ENCODE measurements at regions not wholly inside any gene's neighbourhood (a gene's known extent, or its start where the extent isn't known, plus 50 kb on each side); places are given as distances from the start of the nearest gene placed in this dataset.

DNA sequence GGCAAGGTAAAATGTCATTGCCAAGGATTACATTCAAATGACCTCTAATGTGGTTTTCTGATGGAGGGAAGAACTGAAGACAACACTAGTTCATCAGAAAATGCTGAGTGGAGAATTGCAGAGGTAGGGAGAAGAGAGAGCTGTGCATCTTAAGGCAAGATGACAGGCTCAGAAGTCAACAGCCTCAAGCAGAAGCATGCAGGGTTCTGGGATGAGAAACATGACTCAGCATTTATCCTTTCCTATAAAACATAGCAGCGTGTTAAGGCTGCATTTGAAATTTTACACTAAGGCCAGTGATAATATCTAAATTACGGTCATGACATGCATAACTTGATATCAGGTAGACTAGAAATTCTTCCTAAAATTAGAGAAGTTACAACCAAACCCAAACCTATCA is 53.7 kb upstream of the DYRK2 start (continued):
- TF ChIP-seq ZBTB12 (CRISPR knock-in tag; IDR thresholded peaks at IDR 0.05) (no peak), BRF1 (IDR thresholded peaks at IDR 0.05; ENCODE audit: borderline replicate concordance, extremely low read depth, insufficient read length) (no peak), POLR3G (IDR thresholded peaks at IDR 0.05; ENCODE audit: extremely low read depth, insufficient read length, insufficient replicate concordance) (no peak), RNF2 (IDR thresholded peaks at IDR 0.05) (no peak), HDAC1 (IDR thresholded peaks at IDR 0.05) (no peak), IRF2 (CRISPR knock-in tag; IDR thresholded peaks at IDR 0.05) (no peak), RBM25 (IDR thresholded peaks at IDR 0.05; ENCODE audit: low read depth, low read length, severe bottlenecking) (no peak), KLF6 (CRISPR knock-in tag; IDR thresholded peaks at IDR 0.05; ENCODE audit: borderline replicate concordance) (no peak), BACH1 (tag; IDR thresholded peaks at IDR 0.05) (peak; percentile 87), ID3 (CRISPR knock-in tag; IDR thresholded peaks at IDR 0.05) (no peak), ID3 (tag; IDR thresholded peaks at IDR 0.05) (no peak), WHSC1 (IDR thresholded peaks at IDR 0.05; ENCODE audit: low read length) (no peak), NFE2 (IDR thresholded peaks at IDR 0.05; ENCODE audit: low read depth) (peak; percentile 81), ZFP30 (CRISPR knock-in tag; IDR thresholded peaks at IDR 0.05; ENCODE audit: borderline replicate concordance) (no peak), ESRRB (CRISPR knock-in tag; IDR thresholded peaks at IDR 0.05; ENCODE audit: borderline replicate concordance) (no peak), EZH2 (IDR thresholded peaks at IDR 0.05; ENCODE audit: borderline replicate concordance, low read depth, low read length) (no peak), PRMT5 (CRISPR knock-in tag; IDR thresholded peaks at IDR 0.05) (no peak)
- TF ChIP-seq, protein P1, sequence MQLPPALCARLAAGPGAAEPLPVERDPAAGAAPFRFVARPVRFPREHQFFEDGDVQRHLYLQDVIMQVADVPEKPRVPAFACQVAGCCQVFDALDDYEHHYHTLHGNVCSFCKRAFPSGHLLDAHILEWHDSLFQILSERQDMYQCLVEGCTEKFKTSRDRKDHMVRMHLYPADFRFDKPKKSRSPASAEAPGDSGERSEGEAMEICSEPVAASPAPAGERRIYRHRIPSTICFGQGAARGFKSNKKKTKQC (CRISPR knock-in tag; IDR thresholded peaks at IDR 0.05): no peak

Measured in K562 (cell line).